GM18502 (cell line): ENCODE measurements at regions not wholly inside any gene's neighbourhood (a gene's known extent, or its start where the extent isn't known, plus 50 kb on each side); places are given as distances from the start of the nearest gene placed in this dataset.

Source experiments
- ATAC-seq: cut with Tn5 transposase; IDR thresholded peaks from one replicate; pipeline ENCODE4 v1.9.1; 2021; ENCODE audit warnings: mild to moderate bottlenecking; ENCODE audit not compliant: unreplicated experiment, poor library complexity

DNA sequence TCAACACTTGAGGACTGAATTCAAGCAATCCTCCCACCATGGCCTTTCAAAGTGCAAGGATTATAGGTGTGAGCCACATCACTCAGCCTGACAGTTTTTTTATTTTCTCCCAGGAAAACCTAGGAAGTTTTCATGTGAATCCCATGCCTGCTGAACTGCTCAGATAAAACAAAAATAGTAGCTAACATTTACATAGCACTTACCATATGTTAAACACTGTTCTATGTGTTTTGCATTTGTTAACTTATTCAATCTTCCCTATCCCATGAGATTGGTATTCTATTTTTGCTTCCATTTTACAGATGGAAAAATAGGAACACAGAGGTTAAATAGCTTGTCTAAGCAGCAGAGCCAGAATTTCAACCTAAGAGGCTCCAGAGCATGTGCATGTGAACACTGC lies 157.4 kb upstream of the KCTD1 start:
- no peak for ATAC-seq

DNA sequence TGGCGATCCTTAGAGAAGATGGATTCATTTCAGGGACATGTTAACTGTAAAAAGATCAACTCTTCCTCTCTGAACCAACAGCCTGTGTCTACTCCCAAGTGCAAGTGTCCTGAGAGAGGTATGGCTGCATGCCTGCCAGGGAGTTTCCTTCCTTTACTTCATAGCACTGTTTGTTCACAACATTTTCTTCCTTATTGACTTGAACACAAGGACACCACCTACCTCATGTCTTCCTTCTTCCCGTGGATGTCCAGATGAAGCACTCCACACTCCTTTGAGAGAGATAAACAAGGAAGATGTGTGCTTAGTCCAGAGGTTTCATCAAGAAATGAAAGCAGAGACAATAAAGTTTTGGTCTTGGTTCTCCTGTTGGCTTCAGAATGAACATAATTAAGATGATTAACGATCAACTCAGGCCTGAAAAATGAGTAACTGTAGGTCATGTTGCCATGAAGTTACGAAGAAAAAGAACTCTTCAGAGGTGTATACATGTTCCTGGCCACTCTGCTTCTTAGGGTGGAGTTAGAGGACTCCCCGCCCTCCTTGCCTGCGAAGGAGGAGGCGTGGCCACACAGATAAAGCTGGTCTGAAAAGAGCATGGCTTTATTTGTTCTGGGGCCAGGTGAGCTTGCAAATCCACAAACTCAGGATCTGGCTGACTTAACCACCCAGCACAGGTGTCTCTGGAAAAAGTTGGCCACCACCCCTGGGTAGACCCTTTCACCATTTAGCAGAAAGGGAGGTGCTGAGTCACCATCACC lies 155.0 kb upstream of the KCTD1 start:
- no peak for ATAC-seq

DNA sequence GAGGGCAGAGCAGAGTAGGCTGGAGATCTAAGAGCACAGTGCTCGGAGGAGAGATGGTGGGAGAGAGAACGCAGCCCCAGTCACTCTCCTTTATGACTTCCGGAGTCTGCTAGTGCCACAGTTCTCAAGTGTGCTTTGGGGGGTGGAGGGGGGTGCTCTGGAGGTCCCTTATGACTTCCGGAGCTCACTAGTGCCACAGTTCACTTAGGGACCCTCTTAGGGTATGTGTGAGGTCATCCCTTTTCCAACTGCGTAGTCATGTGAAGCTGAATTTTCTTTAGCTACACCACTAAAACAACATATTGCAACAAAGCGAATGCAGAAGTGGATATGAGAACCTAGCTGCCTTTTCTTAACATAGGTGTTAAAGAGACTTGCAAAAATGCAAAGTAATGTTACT lies 153.7 kb upstream of the KCTD1 start:
- no peak for ATAC-seq

DNA sequence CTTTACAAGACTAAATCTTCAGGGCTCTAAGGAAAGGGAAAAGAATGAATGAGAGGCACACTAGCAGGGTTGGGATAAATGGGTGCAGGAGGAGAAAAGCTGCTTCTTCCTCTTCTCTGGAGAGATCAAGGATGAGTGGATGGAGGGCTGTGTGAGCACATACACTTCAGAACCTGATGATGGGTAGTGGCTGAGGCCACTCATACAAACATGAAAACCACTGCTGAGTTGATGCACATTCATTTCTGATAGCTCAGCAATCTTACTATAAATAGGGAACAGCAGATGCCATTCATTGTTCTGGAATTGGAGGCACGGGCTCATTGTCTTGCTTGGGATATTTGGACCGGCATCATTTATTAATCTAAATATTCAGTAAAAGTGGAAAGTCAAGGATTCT lies 152.4 kb upstream of the KCTD1 start:
- ATAC-seq, result no peak

DNA sequence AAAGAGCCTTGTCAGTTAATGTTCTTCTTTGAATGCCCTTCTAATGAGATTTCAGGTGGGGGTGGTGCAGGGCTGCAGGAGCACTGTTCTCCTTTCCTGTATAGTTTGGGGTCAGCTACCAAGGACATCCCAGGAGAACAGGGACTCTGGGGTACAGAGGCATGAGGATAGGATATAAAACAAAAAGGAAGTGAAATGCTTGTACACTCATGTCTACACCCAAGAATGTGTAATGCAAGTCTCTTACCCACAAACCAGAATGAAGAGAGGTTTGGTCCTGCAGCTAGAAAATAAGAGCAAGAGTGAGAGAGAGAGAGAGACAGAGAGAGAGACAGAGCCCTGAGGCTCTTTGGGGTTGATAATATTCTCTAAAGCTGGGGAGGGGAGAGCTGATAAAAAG lies 151.8 kb upstream of the KCTD1 start:
- peak; percentile 70 for ATAC-seq

DNA sequence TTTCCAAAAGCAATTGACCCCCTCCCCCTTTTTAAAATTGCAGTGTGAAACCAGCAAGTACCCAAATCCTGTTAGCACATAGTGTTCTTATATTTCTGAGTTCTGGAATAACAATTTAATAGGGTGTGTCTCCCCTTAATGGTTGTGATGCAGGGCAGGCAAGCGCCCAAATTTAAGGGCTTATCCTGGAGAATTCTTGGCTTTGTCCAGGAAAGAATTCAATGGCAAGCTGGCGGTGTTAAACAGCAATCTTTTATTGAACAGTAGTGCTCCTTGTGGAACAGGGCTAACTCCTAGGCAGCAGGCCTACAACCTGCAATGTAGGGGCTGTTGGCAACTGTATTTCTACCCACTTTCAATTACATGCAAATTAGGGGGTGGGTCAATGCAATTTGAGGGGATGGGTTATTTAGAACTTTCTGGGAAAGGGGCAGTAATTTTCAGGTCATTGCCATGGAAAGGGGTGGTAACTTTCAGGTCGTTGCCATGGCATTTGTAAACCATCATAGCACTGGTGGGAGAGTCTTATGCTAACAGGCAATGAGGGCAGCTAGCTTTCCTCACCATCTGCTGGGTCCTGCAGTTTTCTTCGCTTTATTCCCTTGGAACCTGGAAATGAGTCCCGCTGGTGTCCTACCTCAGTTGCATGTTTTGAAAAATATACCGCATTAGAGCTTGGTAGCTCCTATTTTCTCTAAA lies 149.0 kb upstream of the KCTD1 start:
- ATAC-seq, result no peak

DNA sequence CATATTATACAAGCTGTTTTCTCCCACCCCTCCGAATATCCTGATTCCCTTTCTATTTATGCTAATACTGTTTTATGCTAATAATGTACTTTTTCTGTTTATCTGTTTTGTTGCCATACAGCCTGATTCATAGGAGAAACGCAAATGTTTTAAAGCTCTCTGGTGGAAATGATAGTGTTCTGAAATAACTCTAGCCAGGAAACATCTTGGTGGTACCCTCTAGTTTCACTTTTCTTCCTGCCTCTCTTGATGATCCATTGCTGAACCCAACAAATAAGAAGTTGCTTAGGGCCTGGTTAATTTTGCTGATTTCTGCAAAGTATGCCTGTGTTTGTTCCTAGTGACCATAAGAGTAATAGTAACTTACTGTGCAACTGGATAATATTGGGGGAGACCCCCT lies 148.4 kb upstream of the KCTD1 start:
- ATAC-seq, result no peak

DNA sequence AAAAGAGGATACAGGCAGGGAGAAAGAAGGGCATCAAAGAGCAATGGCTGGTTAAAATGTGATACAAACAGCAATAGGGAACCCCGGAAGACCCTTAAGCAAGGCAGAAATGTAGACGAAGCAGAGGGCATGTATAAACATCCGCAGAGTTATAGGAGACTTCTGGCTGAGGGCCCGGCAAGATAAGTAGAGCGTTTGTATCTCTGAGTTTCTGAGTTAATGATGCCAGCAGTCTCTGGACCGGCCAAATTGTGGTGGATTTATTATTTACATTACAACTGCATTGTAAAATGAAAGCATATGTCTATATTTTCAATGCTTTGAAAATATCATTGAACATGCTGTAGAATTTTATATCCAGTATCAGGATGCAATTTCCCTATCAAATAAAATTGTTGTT lies 148.0 kb upstream of the KCTD1 start:
- no peak for ATAC-seq

DNA sequence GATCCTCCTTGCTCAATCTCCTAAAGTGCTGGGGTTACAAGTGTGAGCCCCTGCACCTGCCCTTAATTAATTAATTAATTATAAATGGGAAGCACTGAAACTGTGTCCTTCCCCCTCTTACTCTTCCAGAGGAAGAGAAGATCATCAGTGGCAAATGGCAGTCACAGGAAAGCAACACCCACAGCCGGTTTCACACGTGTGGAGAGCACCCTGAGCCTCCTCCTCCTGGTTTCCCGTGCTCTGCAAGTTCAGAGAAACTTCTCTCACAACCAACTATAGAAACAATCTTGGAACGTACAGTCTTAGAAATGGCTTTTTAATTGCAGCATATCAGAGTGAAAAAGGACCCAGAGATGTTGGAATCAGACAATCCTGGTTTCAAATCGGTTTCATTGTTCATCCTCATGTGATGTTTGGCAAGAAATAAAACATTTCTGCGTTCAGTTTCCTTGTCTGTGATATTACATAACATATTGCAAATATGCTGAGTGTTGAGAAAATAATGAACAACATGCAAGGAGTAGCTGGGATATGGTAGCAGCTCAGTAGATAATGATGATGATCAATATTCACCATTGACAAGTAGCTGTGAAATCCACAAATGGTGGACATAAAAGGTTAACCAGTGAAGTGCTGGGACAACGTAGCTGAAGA lies 141.0 kb upstream of the KCTD1 start:
- ATAC-seq, result no peak

DNA sequence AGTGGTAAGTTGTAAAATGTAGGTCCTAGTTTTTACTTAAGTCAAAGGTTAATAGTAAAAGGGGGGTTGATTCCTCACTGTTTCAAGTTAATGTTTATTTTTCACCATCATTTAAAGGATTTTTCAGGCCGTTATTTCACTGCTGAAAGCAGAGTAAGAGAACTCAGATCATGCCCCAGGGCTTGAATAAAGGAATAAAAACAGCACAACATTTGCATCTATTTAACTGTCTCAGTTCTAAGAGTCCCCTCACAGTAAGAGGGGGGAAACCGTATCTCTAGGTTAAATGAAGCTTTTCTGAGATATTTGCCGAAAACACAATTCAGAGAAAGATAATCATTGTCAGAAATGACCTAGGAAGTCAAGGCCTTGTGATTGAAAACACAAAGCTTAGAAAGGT lies 138.2 kb upstream of the KCTD1 start:
- no peak for ATAC-seq

DNA sequence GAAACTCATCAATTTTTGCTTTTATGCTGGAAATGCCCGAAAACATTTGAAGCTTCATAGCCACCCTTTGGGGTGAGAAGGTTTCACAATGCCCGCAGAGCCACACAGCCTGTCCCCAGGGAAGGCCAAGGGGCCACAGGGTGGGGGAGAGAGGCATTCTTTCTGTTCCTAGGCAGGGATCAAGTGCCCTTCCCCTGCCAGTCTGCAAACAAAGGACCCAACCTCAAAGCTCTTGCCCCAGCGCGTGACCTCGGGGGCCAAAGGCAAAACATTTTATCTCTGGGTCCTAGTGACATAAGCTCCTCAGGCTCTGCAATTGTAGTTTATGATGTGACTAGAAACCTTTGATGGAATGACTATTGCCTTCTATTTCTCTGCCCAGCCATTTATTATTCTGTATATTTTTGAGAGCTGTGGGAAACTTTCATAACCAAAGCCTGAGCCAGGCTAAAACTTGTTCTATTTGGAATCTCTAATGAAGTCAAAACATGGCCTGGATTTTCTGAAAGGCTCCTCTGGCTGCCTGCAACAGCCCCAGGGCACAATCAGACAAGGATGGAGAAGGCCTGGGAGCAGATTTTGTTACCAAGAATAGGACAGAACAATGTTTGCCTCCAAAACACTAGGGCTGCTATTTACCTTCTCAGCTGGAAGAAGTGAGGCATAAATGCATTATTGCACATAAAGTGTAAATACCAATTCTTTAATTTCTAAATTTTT lies 137.2 kb upstream of the KCTD1 start:
- no peak for ATAC-seq

DNA sequence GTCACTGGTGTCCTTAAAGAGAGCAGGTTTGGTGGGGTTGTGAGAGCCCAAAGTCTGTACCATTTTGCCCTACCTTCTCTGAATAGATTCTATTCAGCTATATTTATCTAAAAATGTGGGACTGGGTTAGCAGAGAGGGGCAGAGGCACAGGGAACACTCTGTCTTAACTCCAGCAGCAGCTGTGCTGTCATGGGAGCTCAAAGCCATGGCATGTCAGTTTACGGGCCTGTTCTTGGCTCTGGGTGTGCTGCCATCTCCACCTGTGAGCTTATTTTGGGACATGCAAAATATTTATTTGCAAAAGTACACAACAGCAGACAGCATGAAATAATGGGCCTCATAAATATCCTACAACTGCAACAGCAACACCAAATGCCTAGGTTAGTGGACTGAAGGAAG lies 129.6 kb upstream of the KCTD1 start:
- ATAC-seq, result no peak

DNA sequence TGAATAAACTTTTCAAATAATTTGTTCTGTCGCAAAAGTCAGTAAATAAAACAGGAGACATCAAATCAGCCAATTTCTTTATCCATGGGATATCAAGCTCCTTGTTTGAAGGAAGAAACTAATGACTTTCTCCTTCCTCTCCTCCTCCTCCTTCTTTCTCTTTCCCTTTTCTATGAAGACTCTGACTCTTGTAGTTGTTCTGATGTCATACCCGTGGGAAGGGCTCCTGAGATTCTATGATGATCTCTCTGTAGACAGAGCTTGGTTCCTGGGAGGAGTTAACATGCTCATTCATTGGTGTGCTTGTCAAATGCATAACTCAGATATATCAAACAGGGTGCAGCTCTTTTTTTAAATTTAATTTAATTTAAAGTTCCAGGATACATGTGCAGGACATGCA lies 118.7 kb upstream of the KCTD1 start:
- ATAC-seq, result no peak

DNA sequence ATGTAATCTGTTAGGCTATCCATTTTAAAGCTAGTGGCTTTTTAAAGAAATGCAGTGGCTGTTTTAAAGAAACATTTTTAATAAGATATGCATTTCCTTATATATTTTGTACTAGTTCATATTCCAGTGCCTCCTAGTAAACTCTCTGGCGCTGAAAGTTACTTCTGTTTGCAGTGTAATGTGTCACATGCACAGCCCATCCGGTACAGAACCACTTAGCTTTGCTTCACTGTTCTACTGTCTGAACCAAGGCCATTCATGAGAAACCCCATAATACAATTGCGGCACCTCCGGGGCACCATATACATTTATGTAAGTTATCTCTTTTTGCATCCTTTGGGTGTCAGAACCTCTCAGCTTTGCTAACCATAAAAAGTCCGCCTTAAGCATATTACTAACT lies 114.6 kb upstream of the KCTD1 start:
- no peak for ATAC-seq

DNA sequence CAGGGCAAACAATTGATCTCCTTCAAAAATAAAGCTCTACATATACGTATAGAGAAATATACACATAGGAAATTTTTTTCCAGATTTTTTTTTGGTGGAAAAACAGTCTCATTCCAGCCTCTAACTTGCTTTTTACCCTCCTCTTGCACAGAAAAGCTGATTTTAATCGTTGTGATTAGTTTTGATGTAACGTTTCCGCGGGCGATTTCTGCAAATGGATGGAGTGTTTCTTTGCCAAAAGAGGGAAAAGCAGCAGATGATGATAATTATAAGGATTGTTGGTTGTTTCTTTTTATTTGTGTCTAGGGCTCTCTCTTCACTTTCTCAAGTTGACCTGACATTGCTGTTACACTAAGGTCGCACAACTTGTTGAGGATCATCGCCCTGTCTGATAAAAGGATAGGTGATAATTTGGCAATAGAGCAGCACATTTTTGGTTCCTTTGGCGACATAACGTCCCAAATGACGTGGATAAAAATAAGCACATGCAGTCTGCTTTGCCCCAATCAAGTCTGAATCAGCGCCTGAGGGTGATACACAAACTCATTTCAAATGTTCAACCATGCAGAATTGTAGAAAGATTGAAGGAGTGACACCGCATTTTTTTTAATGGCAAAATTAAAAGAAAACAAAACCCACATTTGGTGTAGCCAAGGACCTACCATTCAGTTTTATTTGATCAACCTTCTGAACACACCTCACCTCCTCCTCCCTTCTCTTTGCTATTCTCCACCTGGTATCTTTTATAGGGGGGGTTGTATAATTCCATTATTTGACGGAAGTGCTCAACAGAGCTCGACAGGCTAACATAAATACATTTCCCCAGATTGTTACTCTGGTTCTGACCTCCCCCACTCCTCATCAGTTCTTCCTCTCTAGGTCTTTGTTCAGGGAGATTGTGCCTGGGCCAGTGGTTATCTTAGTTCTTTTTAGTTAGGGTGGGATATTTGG lies 109.6 kb upstream of the KCTD1 start:
- no peak for ATAC-seq

DNA sequence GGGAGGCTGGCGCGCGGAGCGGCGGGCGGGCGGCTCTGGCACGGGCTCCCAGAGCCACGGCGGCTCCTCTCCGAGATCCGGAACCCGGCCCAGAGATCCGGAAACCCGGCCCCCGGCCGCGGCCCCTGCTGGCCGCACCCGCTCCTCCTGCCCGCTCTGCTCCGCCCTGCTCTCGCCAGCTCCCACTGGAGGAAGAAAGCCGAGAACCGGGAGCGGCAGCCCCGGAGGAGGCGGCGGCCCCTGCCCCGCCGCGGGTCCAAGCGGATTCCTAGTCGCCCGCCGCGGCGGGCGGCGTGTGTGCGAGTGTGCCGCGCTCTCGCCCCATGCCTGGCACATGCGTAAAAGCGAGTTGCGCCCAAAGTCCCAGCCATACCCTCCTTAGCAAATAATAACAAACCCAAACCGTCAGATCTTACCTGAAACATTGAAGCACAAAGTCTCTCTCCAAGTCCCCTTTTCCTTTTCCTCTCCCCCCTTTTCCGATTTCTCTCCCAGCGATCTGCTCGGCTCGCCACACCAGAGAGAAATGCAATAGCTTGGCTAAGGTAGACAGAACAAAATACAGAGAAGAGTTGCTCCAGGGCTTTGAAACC lies 108.7 kb upstream of the KCTD1 start:
- peak; percentile 80 for ATAC-seq

DNA sequence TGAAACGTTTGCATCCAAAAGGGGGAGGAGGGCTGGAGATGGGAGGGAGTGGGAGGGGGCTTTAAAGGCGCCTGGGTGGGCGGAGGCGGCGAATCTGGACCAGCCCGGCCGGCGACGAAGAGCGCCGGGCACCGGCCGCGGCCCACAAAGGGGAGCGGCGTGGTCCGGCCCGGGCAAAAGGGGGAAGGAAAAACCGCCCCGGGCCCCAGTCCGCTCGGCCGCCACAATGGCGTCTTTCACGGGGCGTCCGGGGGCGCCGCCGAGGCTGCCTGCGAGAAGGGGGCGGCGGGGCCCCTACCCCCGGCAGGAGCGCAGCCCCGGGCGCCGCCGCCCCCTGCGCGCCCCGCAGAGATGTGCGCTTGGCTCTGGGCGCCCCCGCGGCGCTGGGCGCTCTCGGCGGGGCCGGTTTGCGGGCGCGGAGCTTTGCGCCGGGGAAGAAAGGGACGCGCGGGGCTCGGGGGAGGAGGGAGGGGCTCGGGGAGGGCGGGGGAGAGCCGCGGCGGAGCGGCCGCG lies 108.1 kb upstream of the KCTD1 start:
- ATAC-seq, result peak; percentile 38

DNA sequence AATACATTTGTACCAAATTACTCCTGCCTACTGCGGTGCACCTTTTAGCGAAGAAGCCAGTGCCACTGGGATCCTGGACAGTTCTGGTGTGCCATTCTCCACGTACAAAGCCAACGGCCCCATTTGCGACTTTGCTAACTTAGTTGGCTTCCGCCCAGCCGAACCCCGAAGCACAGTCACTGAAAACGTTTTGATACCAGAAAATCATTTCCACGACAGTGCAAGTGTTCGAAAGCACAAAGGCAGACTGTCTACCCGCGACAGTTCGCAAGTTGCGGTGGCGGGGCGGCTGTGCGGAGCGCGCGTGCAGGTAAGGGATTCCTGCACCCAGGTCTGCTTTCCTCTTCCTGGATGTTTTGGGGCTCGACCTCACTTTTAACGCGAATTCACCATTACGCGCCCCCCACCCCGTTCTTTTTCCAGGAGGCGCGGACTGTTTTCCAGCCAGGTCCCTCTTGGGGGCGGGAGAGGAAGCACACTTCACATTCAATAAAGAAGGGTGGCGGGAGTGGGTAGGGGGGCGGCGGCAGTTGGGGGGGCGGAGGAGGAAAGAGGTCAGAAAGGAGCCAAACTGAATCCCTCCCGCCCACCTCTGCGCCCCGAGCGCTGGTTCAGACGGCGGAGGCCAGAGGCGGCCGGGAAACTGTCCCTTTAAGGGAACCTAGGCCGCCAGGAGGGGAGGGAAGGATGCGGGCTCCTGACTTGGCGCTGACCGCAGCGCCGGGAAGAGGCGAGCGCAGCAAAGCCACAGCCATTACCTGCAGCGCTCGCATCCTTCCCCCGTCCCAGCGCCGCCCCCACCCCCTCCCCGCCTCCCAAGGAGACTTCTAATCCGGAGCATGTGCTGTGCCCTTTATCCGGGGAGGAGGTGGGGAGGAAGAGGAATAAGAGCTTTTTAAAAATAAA lies 107.4 kb upstream of the KCTD1 start:
- peak; percentile 17 for ATAC-seq
